A549 (cell line): ENCODE measurements at regions not wholly inside any gene's neighbourhood (a gene's known extent, or its start where the extent isn't known, plus 50 kb on each side); places are given as distances from the start of the nearest gene placed in this dataset.

Experiments
- ATAC-seq, 2 experiments: fragments of 200-7000 bp in 1 of 2; fragments of >200 bp in 1 of 2; cut with Nextera tagmentation in 1 of 2; cut with Tn5 transposase in 1 of 2; 3 replicates each; pipeline versions ENCODE4 v1.8.0 to v1.9.1; 2018 to 2020; ENCODE audit warnings: mild to moderate bottlenecking in 1 of 2, moderate library complexity in 1 of 2
- CTCF ChIA-PET: fragments of 300-600 bp; sonication (Branson Sonifier 250); formaldehyde crosslinking; extraction: SDS; loops from one replicate; lab custom pipeline; 2021; ENCODE audit warnings: antibody characterized with exemption, inconsistent platforms; lab: Yijun Ruan, JAX
- POLR2A ChIA-PET: fragments of 350-600 bp; formaldehyde crosslinking; extraction: SDS; loops from one replicate; lab custom pipeline; 2021; ENCODE audit warnings: antibody characterized with exemption, inconsistent platforms; lab: Yijun Ruan, JAX
- DNase-seq, 2 experiments: peaks; one replicate each; pipeline versions ENCODE4 v3.0.0 to v3.0.0-alpha.2; 2011 to 2016; ENCODE audit warnings: low read depth in 1 of 2, low spot score in 1 of 2
- FAIRE-seq: peaks from 2 replicates; lab custom pipeline; 2011; peaks lifted over from hg19 to GRCh38; lab: Jason Lieb, UNC
- H3K27ac ChIP-seq, 2 experiments: fragments of >200 bp; sonication (Bioruptor Twin); formaldehyde crosslinking; 3 replicates each; pipeline ENCODE4 v1.5.1; 2016 to 2017
- H3K4me1 ChIP-seq: fragments of >200 bp; sonication (Bioruptor Twin); formaldehyde crosslinking; 3 replicates; pipeline ENCODE4 v1.6.1; 2016
- H3K4me2 ChIP-seq: fragments of >200 bp; sonication (Bioruptor Twin); formaldehyde crosslinking; 3 replicates; pipeline ENCODE4 v1.6.1; 2016
- H3K4me3 ChIP-seq: fragments of >200 bp; sonication (Bioruptor Twin); formaldehyde crosslinking; 3 replicates; pipeline ENCODE4 v1.5.1; 2016
- H3K9me3 ChIP-seq: fragments of >200 bp; sonication (Bioruptor Twin); formaldehyde crosslinking; 3 replicates; pipeline ENCODE4 v1.6.1; 2016
- ATOH8 ChIP-seq: fragments of 250-450 bp; sonication (Bioruptor Pico); IDR thresholded peaks from 2 replicates; pipeline ENCODE4 v1.5.0; 2020; ENCODE audit warnings: low read depth, mild to moderate bottlenecking, moderate library complexity
- BHLHE40 ChIP-seq: IDR thresholded peaks from 2 replicates; pipeline ENCODE4 v1.6.1; 2012; ENCODE audit warnings: low read depth, low read length, inconsistent platforms
- CBX8 ChIP-seq: fragments of 200-600 bp; sonication (generic); IDR thresholded peaks from 2 replicates; pipeline ENCODE4 v1.6.1; 2016
- CEBPB ChIP-seq, 2 experiments: fragments of >200 bp in 1 of 2; sonication (Bioruptor Twin) in 1 of 2; formaldehyde crosslinking in 1 of 2; IDR thresholded peaks; 2 replicates each; pipeline ENCODE4 v1.6.1; 2012 to 2016
- CTCF ChIP-seq: fragments of >200 bp; sonication (Bioruptor Twin); formaldehyde crosslinking; IDR thresholded peaks from 3 replicates; pipeline ENCODE4 v1.5.1; 2016
- EHMT2 ChIP-seq: fragments of 200-600 bp; sonication (generic); IDR thresholded peaks from 2 replicates; pipeline ENCODE4 v1.6.1; 2016; ENCODE audit warnings: antibody characterized with exemption, low read depth, mild to moderate bottlenecking, moderate library complexity
- ELK1 ChIP-seq: fragments of 150-350 bp; IDR thresholded peaks from 2 replicates; pipeline ENCODE4 v1.6.1; 2014; ENCODE audit warnings: low read depth, mild to moderate bottlenecking, low read length
- ESRRA ChIP-seq: fragments of 150-350 bp; IDR thresholded peaks from 2 replicates; pipeline ENCODE4 v1.6.1; 2014; ENCODE audit warnings: mild to moderate bottlenecking, low read length, borderline replicate concordance
- FOSB ChIP-seq: fragments of 250-450 bp; sonication (Bioruptor Pico); IDR thresholded peaks from 2 replicates; pipeline ENCODE4 v1.5.0; 2020; ENCODE audit warnings: mild to moderate bottlenecking, moderate library complexity
- HOXB5 ChIP-seq: fragments of 250-450 bp; sonication (Bioruptor Pico); IDR thresholded peaks from 2 replicates; pipeline ENCODE4 v1.5.0; 2020; ENCODE audit warnings: mild to moderate bottlenecking, moderate library complexity
- KDM5A ChIP-seq: fragments of 200-600 bp; sonication (generic); IDR thresholded peaks from 2 replicates; pipeline ENCODE4 v1.6.1; 2016; ENCODE audit warnings: antibody characterized with exemption, mild to moderate bottlenecking
- MAX ChIP-seq: IDR thresholded peaks from 2 replicates; pipeline ENCODE4 v1.6.1; 2012
- MAZ ChIP-seq: fragments of 150-350 bp; IDR thresholded peaks from 2 replicates; pipeline ENCODE4 v1.6.1; 2014; ENCODE audit warnings: antibody characterized with exemption, low read depth, low read length, borderline replicate concordance
- MYC ChIP-seq: IDR thresholded peaks from 2 replicates; pipeline ENCODE4 v1.6.1; 2012; ENCODE audit warnings: mild to moderate bottlenecking, inconsistent platforms, low read length, improper control_type of control experiment, borderline replicate concordance
- NPAS2 ChIP-seq: fragments of 250-450 bp; sonication (Bioruptor Pico); IDR thresholded peaks from 2 replicates; pipeline ENCODE4 v1.8.0; 2022; ENCODE audit warnings: mild to moderate bottlenecking, moderate library complexity, borderline replicate concordance
- PHF8 ChIP-seq: fragments of 200-600 bp; sonication (generic); IDR thresholded peaks from 2 replicates; pipeline ENCODE4 v1.6.1; 2016; ENCODE audit warnings: low read depth, mild to moderate bottlenecking, antibody characterized with exemption, moderate library complexity, borderline replicate concordance
- RCOR1 ChIP-seq: fragments of 150-350 bp; IDR thresholded peaks from 2 replicates; pipeline ENCODE4 v1.6.1; 2014; ENCODE audit warnings: antibody characterized with exemption, low read length, low read depth
- REST ChIP-seq: fragments of 200-600 bp; sonication (generic); IDR thresholded peaks from 2 replicates; pipeline ENCODE4 v1.6.1; 2016; ENCODE audit warnings: antibody characterized with exemption, mild to moderate bottlenecking, moderate library complexity
- USF2 ChIP-seq: fragments of 450-650 bp; IDR thresholded peaks from 2 replicates; pipeline ENCODE4 v1.6.1; 2014; ENCODE audit warnings: antibody characterized with exemption
- ZFP36 ChIP-seq: fragments of 450-650 bp; IDR thresholded peaks from 2 replicates; pipeline ENCODE4 v1.6.1; 2014; ENCODE audit warnings: borderline replicate concordance; ENCODE audit not compliant: partially characterized antibody
- WGBS: methylation state at CpG from one replicate; pipeline ENCODE4 v1.1.6; 2017; ENCODE audit errors: missing lambda C conversion rate; 5-methylcytosine and 5-hydroxymethylcytosine counted together

GRCh38 chr14:86933460-86933859, 1059.5 kb downstream of the GALC start:
- Histone ChIP-seq H3K27ac (no peak overlapping the region), H3K4me2 (no peak overlapping the region), H3K9me3 (no peaks in the 10 kb centered on the region), H3K4me3 (no peak overlapping the region), H3K4me1 (no peaks in the 10 kb centered on the region)
- no peak for ATAC-seq
- FAIRE-seq, result no peak
- no peak for TF ChIP-seq KDM5A
- no peak for TF ChIP-seq CEBPB (IDR thresholded peaks at IDR 0.05)
- TF ChIP-seq HOXB5 (CRISPR knock-in tag), result no peak
- TF ChIP-seq EHMT2, result no peak
- no peak for TF ChIP-seq BHLHE40
- TF ChIP-seq NPAS2 (CRISPR knock-in tag), result no peak
- no peak for TF ChIP-seq RCOR1
- no peak for TF ChIP-seq MYC
- TF ChIP-seq PHF8, result no peak
- TF ChIP-seq CBX8, result no peak
- TF ChIP-seq MAZ, result no peak
- no peak for TF ChIP-seq ESRRA
- TF ChIP-seq FOSB (CRISPR knock-in tag), result no peak
- no peak for TF ChIP-seq ELK1
- WGBS, result 1% methylated on average over 2 of the region's 2 CpGs
- ChIA-PET POLR2A (no interaction called here), CTCF (no interaction called here)
- no peak for DNase-seq

GRCh38 chr14:86915406-86915805, 1077.6 kb downstream of the GALC start:
- no peak for FAIRE-seq

More at GRCh38 chr14:86915406-86915805, 1077.6 kb downstream of the GALC start:
- POLR2A ChIA-PET, result no interaction called here
- no peak overlapping the region for H3K4me3 ChIP-seq
- CTCF ChIA-PET, result no interaction called here
- no peak for TF ChIP-seq REST
- TF ChIP-seq USF2, result no peak
- TF ChIP-seq KDM5A, result no peak
- no peak for TF ChIP-seq CTCF
- no peak for TF ChIP-seq FOSB (CRISPR knock-in tag)
- no peak for TF ChIP-seq MAX
- no peak for TF ChIP-seq ZFP36
- no peak for TF ChIP-seq ATOH8 (CRISPR knock-in tag)
- TF ChIP-seq, all 56 proteins: peak for 0
- Histone ChIP-seq H3K4me2 (no peak overlapping the region), H3K27ac (no peak overlapping the region), H3K4me1 (no peaks in the 10 kb centered on the region), H3K9me3 (no peaks in the 10 kb centered on the region)
- no peak for DNase-seq
- ATAC-seq, result no peak
- 4% methylated on average over 2 of the region's 2 CpGs for WGBS
